HG03039 (cell line): ENCODE measurements at regions not wholly inside any gene's neighbourhood (a gene's known extent, or its start where the extent isn't known, plus 50 kb on each side); places are given as distances from the start of the nearest gene placed in this dataset.
"Not testable (repeated sequence)": the region's sequence is repeated elsewhere in the genome, so short reads cannot be mapped to it uniquely, and the experiment has no call there.

Experiments used
- ATAC-seq: cut with Tn5 transposase; IDR thresholded peaks from one replicate; pipeline ENCODE4 v1.9.1; 2021; ENCODE audit warnings: mild to moderate bottlenecking, moderate library complexity; ENCODE audit not compliant: unreplicated experiment

DNA sequence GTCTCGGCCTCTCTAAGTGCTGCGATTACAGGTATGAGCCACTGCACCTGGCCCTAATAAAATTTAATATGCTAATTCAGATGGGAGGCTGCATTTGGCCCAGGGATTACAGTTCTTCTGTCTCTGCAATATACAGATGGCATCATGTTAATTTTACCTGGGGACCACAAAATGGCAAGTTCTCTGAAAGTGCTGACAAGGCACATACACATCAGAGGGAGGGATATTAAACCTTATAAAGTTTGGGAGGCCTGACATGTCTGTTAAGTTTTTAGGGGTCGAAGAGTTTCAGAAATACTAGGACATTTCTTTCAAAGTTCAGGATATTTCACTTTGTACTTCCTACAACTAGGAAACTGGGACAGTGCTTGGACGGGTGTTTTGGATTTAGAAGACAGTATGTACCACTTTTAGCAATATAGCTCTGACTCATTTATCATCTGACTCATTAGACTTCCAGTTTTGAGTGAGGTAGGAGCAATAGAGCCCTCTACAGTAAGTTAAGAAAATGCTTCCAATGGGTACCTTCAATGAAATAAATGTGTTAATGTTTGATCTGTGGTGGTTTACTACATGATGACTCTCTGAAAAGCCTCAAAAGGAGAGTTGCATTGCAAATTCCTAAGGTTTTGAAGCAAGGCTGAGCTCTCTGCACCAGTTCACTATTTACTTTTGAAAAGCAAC, 981.0 kb upstream of the HS3ST1 start:
- ATAC-seq, result no peak

DNA sequence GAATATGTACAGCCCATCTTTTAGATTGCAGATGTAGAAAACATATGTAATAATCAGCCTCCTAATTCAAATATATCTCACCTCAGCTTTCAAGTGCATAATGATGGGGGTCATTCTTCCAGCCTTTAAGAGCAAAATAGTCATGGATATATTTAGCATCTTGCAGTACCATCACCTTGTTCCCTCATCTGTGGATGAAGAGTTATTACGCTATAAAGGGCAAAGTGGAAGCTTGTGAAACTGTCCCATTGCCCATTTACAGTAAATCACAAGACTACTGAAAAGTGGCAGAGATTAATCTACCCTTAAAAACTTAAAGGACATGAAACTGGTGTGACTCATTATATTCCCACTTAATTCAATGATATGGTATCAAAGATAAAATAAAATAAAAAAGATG, 979.7 kb upstream of the HS3ST1 start:
- ATAC-seq, result no peak

DNA sequence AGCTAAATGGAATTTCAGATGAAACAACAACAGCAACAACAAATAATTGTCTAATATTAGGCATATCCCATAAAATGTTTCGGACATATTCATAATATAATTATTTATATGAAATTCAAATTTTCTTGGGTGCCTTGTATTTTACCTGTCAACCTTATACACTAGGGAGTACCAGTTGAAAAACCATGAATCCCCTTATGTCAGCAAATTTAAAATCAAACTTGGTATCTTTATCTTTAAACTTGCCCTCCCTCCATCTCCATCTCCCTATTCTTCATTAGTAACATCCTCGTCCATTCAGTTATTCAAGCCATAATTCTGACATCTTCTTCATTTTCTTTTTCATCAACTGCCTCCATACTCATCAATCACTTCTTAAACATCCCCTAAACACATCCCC, 974.5 kb upstream of the HS3ST1 start:
- ATAC-seq, result no peak

DNA sequence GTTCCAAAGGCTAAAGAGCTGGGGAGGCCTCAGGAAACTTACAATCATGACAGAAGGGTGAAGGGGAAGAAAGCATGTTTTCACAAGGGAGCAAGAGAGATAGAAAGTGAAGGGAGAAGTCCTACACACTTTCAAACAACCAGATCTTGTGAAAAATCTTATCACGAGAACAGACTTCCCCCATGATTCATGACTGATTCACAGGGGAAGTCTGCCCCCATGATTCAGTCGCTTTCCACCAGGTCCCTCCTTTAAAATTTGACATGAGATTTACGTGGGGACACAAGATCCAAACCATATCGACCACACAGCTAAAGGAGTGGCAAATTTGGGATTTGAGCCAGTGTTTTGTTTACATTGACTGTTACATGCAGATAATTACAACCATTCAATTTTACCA, 971.1 kb upstream of the HS3ST1 start:
- no peak for ATAC-seq

DNA sequence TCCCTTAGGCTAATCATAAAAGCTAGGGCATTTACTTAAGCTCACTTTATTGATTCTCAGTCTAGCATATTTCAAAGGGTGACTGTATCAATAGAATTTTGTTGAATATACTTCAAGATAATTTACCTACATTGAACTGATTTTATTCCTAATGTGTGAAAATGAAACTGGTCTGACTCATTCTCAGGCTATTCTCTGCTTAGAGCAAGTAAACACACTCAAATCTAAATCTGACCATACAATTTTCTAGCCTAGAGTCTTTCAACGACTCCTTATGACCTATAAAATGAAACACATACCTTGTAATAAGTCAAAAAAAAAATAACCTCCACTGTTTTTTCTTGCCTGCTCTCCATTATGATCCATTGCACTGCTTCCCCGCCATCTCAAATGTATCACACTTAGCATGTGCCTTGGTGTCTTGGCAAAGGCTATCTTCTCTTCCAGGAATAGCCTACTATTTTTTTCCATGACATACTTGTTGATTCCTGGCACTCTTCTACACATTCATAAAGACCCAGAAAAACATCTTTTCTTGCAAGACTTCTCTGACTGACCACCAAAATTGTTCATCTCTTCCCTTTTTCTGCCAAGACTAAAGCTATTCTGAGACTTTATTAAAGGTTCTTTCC, 965.1 kb upstream of the HS3ST1 start:
- ATAC-seq, result no peak

DNA sequence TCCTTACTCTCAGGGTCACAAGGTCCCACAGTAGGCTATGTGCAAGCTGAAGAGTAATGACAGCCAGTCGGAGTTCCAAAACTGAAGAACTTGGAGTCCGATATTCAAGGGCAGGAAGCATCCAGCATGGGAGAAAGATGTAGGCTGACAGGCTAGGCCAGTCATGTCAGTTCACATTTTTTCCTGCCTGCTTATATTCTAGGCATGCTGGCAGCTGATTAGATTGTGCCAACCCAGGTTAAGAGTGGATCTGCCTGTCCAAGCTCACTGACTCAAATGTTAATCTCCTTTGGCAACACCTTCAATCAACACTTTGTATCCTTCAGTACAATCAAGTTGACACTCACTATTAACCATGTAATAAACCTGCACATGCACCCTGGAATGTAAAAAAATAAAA, 960.9 kb upstream of the HS3ST1 start:
- no peak for ATAC-seq

GRCh38 chr4:12382567-12382966, 953.9 kb upstream of the HS3ST1 start:
- no peak for ATAC-seq

- ATAC-seq, result no peak
These were observed 950.5 kb upstream of the HS3ST1 start for GRCh38 chr4:12379191-12379590.

GRCh38 chr4:12375805-12376204, 947.1 kb upstream of the HS3ST1 start:
- no peak for ATAC-seq

DNA sequence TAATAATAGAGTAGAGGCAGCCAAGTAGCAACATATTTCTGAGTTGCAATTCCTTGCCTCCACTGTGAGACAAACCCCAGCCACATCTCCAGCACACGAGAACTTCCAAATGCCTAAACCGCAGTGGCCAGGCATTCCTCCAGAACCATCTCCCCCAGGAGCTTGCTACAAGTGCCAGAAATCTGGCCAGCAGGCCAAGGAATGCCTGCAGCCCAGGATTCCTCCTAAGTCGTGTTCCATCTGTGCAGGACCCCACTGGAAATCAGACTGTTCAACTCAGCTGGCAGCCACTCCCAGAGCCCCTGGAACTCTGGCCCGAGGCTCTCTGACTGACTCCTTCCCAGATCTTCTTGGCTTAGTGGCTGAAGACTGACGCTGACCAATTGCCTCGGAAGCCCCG, 937.2 kb upstream of the HS3ST1 start:
- not testable (repeated sequence) for ATAC-seq

DNA sequence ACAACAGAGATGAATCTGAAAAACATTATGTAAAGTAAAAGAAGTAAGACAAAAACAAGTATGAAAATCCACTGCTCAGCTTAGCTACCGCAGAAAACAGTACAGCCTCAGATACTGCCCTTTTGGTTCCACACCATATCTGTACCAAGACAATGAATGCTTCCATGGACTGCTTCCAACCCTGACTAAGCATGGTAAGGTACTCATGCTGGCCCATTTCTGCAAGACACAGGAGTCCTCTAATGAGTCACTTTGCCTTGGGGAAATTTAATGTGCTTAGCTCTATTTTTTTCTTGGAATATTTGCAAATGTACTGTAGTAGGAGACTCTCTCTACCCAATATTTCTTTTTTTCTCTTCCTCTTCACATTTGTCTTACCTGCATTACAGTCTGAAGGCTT, 931.7 kb upstream of the HS3ST1 start:
- ATAC-seq, result no peak

- ATAC-seq, result no peak
These were observed 930.7 kb upstream of the HS3ST1 start for GRCh38 chr4:12359420-12359819.

DNA sequence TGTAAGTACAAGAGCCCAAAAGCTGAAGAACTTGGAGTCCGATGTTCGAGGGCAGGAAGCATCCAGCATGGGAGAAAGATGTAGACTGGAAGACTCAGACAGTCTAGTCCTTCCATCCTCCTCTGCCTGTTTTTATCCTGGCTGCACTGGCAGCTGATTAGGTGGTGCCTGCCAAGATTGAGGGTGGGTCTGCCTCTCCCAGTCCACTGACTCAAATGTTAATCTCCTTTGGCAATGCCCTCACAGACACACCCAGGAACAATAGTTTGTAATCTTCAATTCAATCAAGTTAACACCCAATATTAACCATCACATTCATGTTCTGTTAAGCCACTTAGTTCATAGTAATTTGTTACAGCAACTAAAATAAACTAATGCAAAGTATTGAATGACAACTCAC, 904.4 kb upstream of the HS3ST1 start:
- not testable (repeated sequence) for ATAC-seq

DNA sequence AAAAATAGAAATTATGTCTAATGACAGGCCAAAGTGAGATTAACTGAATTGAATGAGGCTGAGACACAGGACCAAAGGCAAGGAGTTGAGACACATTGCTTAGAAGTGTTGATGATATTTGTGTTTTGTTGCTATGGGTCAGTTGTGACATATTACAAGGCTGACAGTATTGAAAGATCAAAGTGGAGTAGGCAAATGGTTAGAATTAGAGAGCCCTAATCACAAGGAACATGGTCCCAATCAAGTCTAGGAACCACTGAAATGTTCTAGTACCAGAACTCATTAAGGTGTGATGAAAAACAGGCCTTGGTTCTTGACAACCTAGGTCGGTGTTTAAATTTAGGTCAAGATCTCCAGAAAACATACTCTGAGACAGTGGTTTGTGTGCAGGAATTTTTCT, 896.3 kb upstream of the HS3ST1 start:
- no peak for ATAC-seq

DNA sequence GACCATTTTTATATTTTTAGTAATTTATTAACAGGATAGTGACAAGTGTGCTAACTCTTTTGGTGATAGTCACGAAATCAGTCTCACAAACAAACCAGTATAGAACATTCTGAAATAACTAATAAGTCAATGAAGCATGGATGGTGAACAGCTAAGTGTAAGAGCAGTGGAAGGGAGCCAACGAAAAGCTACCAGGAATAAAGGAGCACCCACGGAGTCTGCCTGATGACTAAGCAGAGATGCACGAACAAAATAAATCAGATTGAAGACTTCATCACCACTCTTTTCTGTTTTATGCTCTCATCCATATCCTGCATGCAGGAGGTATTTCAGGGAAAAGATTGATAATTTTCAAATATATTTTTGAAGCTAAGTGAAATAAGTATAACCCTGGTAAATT, 891.1 kb upstream of the HS3ST1 start:
- ATAC-seq, result no peak

GRCh38 chr4:12304905-12305304, 876.2 kb upstream of the HS3ST1 start:
- ATAC-seq, result no peak

DNA sequence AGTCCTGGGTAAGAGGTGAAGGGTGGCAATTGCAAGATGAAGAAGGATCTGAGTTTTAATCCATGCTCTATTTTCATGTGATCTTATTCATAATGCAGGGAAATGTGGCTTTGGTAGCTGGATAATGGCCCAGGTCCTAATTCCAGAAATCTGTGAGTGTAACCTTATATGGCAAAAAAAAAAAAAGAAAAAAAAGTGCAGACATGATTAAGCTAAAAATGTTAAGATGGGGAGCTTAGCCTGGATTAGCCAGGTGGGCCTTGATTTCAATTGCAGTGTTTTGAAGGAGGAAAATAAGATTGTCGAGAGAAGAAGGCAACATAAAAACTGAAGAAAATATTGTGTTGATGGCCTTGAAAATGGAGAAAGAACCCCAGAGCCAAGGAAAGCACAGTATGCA, 867.7 kb upstream of the HS3ST1 start:
- no peak for ATAC-seq

GRCh38 chr4:12293906-12294525, 865.3 kb upstream of the HS3ST1 start:
- no peak for ATAC-seq

DNA sequence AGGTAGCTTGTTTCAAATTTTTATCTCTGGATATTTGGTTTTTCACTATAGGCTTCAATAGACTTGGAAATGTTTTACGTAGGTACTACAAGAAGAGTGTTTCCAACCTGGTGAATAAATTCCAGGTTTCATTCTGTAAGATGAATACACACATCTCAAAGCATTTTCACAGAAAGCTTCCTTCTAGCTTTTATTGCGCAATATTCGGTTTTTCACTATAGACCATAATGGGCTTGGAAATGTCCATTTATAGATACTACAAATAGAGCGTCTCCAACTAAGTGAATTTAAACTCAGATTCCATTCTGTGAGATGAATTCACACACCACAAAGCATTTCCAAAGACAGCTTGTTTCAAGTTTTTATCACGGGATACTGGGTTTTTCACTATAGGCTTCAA, 857.7 kb upstream of the HS3ST1 start:
- ATAC-seq, result no peak

DNA sequence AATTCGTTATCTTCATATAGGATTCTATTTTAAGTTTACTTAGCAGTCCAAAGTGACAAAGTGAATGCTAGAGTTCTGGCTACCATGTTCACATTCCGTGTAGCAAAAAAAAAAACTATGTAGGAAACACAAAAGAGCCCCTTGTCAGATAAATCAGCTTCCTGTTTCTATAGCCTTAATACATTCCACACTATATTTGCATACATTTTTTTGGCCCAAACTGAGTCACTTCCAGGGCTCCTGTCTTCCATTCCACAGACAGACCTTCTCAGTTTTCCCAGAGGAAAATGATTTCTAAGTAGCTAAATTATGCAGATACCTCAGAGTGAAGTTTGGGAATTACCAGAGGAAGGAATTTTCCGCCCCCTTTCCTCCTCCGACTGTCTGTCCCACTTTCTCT, 841.9 kb upstream of the HS3ST1 start:
- no peak for ATAC-seq

DNA sequence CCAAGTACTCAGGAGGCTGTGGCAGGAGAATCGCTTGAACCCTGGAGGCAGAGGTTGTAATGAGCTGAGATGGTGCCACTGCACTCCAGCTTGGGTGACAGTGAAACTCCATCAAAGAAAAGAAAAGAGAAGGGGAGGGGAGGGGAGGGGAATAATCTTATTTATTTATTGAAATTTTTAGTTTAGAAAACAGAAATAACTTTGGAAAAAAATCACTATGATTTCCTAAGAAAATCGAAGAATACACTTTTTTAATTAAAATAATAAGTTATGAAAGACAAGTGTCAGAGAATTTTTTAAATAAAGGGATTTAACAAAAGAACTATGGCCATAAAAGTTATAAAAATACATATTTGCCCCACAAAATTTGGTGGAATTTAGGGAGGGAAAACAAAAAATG, 836.9 kb upstream of the HS3ST1 start:
- ATAC-seq, result no peak

GRCh38 chr4:12260453-12260852, 831.8 kb upstream of the HS3ST1 start:
- ATAC-seq, result no peak

DNA sequence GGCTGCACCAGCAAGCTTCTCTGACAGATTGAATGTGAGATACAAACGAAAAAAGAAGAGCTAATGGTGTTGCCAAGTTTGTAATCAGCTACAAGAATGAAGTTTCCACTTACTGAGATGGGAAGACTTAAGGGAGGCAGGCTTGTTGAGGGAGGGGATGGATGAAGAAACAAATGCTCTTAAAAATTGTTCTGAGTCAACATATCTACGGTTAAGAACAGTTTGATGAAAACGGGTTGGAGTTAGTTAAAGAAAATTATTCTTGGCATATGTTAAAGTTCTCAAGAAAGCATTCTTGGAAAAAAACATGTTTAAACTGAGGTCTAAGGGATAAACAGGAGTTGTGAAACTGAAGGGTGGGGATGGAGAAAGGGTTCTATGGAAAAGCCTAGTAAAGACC, 816.3 kb upstream of the HS3ST1 start:
- ATAC-seq, result no peak
